GM12873 (cell line): ENCODE measurements at regions not wholly inside any gene's neighbourhood (a gene's known extent, or its start where the extent isn't known, plus 50 kb on each side); places are given as distances from the start of the nearest gene placed in this dataset.

ENCODE experiments used
- CTCF ChIP-seq: IDR thresholded peaks from 2 replicates; pipeline ENCODE4 v1.5.1; 2012; ENCODE audit warnings: low read depth, mild to moderate bottlenecking, moderate library complexity, low read length, control low read depth; ENCODE audit not compliant: insufficient read depth; ENCODE audit errors: missing control alignments

- no peak for TF ChIP-seq CTCF
Measured at GRCh38 chr4:11564021-11564420, 135.3 kb upstream of the HS3ST1 start.

DNA sequence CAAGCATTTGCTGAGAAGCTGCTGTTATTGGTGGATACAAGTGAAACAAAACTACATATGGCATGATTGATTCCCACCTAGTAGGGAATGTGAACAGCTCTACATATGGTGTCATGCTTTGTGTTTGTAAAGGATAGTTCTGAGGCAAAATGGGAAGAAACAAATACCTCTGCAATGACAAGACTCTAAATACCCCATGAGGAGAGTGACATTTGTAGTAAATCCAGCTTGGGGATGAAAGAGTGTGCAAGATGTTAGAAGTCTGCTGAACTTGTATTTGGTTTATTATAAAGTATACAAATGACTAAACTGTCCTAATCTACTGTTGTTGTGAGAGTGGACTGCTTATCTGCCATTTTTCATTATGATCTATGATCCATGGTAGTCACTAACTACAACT, 120.8 kb upstream of the HS3ST1 start:
- TF ChIP-seq CTCF, result no peak

GRCh38 chr4:11548597-11549082, 119.9 kb upstream of the HS3ST1 start:
- TF ChIP-seq CTCF, result no peak

DNA sequence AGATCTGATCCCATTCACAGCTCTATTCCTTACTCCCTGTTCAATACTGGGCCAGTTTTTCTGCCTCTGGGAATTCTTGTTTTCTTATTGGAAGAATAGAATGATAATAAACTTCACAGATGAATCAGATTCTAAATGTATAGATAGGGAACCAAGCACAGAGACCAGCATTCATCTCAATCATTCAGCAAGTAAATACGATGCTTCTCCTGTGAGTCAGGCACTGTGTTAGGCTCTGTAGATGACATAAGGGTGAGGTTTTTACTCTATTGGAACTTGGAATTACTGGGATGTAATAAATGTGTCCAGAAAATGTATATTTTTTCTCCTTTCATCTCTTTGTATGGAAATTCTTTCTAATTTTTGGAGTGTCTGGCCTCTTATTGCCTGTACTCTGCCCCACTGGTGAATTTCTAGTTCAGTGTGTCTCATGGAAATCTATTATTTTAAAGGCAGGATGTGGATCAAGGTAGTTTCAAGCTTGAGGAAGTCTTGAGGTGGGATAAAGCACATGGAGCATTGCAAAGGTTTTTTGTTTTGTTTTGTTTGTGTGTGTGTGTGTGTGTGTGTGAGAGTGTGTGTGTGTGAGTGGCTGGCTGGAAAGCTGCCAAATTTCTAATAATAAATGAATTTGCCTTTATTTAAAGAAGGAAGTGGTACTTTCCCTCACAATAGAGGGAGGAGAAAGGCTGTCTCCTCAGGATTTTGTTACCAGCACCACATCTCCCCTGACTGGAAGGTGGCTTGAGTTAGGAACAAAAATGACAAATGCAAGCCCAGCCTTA, 117.9 kb upstream of the HS3ST1 start:
- TF ChIP-seq CTCF, result no peak

- TF ChIP-seq CTCF, result no peak
Measured at GRCh38 chr4:11545651-11546050, 117.0 kb upstream of the HS3ST1 start.

DNA sequence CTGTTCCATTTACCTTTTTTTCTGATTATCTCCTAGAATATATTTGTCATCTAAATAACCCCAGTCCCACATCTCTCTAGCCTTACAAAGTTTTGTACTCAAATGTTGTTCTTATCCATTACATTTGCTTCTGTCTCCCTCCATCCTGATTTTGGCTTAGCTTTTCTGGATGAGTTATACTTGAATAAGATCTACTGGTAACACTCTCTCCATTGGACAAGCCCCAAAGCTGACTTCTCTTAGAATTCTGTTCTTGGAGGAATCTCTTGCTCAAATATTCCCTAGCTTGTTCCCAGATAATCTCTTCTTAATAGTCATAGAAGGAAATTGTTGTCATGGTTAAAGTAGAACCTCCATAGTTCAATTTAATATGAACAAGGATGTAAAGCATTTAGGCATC, 115.5 kb upstream of the HS3ST1 start:
- TF ChIP-seq CTCF, result no peak

- no peak for TF ChIP-seq CTCF
Measured at GRCh38 chr4:11543706-11544105, 115.0 kb upstream of the HS3ST1 start.

DNA sequence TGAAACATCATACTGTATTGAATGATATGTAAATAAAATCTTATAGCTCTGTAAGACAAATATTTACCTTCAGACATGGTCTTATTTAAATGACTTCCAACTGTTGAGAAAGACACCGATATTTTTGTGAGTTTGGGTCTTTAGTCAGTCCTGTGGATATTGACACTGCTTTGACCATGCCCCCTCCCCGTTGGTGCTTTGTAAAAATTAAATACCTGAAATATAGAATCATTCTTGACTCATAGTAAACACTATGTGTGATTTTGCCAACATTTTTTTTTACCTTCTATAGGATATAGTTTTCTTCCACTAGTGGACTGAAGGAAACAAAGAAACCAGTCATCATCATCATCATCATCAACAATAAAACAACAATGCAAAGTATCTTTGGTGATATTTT, 114.3 kb upstream of the HS3ST1 start:
- no peak for TF ChIP-seq CTCF
